ENCODE measurements at regions not wholly inside any gene's neighbourhood (a gene's known extent, or its start where the extent isn't known, plus 50 kb on each side); places are given as distances from the start of the nearest gene placed in this dataset.
"Not testable (repeated sequence)": the region's sequence is repeated elsewhere in the genome, so short reads cannot be mapped to it uniquely, and the experiment has no call there.

DNA sequence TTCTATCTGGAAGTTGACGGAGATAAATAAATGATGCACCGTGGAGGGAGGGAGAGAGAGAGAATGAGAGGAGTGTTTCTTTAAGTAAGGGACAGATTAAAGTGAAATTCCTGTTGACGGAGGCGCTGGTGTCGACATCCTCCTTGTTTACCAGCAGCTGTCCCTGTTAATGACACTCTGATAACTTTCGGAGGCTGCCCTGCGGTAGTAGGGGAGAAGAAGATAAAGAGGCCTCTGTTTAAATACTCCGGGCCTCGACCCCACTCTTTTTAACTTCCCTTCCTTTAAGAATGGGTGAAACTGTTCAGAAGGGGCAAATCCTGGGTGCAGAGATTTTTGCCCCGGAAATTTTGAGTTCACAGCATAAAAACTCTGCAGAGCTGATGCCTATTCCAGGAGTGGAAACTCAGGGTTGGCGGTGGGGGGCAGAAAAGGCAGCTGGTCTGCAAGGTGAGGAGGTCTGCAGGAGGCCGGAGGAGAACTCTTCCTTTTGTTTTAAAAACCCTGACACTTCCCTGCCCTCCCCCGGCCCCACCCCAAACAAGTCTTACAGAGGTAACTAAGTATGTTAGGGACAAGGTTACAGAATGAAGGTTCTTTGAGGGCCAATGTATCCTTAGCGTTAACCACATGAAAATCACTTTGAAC, 276.6 kb upstream of the NR2F2 start:
- DNase-seq (ENCODE audit: low read depth): no peak

DNA sequence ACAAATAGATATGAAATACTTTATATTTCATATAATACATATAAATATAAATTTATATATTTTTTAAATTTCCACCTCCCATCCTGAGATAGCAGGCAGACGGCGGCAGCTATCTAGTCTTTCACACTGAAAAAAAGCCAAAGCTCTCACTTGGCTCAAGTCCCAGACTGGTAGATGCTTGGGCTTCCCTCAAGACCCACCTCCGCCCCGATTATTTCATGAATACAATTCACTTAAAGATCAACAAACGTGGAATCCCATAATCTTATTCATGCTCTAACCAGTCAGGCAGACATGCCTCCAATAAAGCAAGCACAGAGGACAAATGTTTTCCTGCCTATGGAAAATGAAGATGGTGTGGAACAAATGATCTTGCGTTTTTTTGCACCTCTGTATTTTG, 275.9 kb upstream of the NR2F2 start:
- DNase-seq (ENCODE audit: low read depth): no peak

DNA sequence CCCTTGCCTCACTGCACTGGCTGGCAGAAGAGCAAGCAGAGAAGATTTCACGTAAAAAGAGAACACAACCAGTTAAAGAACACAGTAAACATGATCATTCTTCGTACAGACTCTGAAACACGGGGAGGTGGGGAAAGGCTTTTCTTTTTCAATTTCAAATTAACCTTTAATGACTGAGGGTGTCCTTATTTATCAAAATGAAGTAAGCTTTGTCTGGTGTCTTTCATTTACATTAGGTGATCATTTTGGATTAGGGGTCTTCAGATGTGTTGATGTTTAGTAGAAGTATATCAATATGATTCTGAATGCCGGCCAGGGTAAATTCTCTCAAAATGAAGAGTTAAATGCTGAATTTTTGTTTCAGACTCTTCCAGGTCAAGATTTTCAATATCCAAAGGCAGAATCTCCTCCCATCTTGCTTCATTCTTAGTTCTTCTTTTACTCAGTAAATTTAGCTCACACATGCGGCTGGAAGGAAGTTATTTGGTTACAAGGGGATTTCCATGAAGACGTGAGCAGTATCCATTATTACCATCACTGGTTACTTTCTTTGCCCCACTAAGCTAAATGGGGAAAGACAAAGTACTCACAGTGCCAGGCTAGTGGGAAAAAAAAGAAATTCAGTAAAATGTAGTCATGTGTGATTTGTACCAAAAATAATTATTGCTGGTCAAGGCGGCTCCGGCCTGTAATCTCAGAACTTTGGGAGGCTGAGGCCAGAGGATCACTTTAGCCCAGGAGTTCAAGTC, 272.2 kb upstream of the NR2F2 start:
- no peak for DNase-seq (ENCODE audit: low read depth)

DNA sequence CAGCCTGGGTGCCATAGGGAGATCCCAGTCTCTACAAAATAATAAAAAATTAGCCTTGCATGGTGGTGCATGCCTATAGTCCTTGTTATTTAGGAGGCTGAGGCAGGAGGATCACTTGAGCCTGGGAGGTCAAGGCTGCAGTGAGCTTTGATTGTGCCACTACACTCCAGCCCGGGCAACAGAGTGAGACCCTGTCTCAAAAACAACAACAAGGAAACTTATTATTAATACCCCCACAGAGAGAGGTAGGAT, 271.7 kb upstream of the NR2F2 start:
- not testable (repeated sequence) for DNase-seq (ENCODE audit: low read depth)

DNA sequence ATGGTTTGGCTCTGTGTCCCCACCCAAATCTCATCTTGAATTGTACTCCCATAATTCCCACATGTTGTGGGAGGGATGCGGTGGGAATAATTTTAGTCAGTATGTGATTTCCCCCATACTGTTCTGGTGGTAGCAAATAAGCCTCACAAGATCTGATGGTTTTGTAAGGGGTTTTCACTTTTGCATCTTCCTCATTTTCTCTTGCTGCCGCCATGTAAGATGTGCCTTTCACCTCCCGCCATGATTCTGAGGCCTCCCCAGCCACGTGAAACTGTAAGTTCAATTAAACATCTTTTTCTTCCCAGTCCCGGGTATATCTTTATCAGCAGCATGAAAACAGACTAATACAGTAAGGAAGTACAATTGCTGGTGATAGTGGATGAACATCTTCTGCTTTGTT, 269.9 kb upstream of the NR2F2 start:
- not testable (repeated sequence) for DNase-seq (ENCODE audit: low read depth)

DNA sequence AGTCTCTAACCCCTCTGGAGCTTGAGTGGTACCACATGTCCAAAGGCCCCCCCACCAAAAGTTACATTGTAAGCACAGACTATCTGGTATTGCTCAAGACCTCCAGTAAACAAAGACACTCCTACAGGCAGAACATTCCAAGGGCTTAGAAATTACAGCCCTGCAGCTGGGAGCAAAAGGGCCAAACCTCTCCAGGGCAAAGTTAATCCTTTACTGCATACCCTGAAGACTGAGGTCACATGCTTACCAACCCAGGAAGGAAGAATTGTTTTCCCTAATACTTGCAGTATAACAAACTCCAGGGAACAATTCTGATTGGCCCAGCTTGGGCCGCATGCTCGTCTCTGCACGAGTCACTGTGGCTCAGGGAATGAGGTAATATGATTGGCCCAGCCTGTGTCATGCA, 266.1 kb upstream of the NR2F2 start:
- no peak for DNase-seq (ENCODE audit: low read depth)

DNA sequence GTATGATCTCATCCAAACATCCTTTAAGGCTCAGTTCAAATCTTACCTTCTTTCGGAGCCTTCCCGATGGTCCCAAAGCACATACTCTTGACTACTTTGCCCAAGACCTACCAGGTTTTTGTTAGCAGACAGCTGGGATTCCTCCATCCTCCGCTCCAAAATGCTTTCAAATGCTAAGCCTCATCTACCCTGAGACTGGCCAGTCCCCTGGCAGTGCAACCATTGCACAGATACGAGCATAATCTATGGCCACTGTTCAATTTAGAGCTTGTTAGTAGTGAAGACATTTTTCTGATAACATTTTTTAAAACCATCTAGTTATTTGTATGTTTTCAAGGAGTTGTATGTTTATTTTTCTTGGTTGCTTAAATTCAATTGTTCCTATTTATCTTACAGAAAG, 264.4 kb upstream of the NR2F2 start:
- no peak for DNase-seq (ENCODE audit: low read depth)

DNA sequence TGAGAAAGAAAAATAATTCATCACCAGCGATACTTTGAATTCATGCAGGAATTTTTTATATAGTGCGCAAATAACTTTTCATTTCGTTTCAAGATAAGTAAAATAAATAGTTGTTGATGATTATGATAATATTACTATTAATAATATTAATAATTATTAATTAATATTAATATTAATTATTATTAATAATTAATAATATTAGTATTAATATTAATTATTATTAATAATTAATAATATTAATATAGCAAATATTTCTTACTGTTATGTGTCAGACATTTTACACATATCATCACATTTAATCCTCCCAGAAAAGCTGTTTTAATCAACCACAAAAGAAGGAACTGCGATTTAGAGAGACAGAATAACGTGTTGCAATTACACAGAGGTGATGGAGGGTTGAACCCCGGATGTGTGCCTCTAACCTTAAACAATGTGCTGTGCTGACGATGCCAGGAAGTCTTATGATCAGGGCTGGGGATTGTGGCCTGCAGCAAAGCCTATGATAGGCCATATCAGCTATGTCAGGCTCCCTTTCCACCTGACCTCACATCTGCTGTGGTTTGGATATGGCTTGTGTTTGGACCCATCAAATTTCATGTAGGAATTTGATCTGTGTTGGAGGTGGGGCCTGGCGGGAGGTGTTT, 263.5 kb upstream of the NR2F2 start:
- DNase-seq (ENCODE audit: low read depth): no peak

DNA sequence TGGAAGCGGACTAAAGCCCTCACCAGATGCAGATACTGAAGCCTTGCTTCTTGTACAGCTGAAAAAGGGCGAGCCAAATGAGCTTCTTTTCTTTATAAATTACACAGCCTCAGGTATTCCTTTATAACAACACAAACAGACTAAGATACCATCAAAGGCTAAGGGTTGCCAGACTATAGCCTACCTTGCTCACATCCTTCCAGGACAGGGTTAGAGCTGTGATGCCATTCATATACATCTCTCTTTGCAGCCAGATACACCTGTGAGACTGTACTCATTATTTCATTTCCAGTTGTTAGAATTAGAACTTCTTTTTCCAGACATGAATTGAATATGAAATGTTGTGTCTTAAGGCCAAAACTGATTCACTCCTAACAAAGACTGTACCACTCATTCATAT, 262.8 kb upstream of the NR2F2 start:
- no peak for DNase-seq (ENCODE audit: low read depth)

DNA sequence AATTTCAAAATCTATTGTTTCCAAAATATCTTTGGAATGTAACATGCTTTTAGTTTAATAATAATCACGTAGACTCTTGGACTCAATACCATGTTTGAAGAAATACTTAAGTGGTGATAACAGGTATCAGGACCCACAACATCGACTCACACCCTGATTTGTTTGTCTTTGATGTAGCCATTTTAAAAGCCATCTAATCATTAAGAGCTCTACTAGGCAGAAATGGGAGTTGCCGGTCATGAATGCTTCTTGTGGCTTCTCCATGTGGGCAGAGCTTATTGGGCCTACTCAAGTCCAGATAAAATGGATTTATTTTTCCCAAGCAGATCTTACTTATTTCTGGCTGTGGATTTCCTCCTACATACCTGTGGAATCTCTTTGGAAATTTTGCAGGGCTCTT, 261.6 kb upstream of the NR2F2 start:
- DNase-seq (ENCODE audit: low read depth): no peak

DNA sequence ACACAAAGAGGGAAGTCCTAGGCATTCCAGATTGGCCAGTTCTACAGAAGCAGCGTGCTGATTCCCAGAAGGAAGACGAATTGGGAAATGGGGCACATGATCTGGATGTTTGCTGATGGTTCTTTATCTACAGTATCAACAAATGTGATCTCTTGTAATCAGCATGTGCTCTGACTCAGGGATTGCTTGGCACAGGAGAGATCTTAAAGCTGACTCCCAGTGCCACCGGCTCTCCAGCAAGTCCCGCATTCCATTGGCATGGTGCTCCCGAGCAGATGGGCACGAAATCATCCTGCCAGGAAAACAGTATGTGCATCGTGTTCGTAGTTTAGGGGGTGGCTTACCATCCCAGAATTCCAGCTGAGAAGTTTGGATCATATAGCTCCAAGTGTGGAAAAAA, 259.9 kb upstream of the NR2F2 start:
- DNase-seq (ENCODE audit: low read depth): no peak

DNA sequence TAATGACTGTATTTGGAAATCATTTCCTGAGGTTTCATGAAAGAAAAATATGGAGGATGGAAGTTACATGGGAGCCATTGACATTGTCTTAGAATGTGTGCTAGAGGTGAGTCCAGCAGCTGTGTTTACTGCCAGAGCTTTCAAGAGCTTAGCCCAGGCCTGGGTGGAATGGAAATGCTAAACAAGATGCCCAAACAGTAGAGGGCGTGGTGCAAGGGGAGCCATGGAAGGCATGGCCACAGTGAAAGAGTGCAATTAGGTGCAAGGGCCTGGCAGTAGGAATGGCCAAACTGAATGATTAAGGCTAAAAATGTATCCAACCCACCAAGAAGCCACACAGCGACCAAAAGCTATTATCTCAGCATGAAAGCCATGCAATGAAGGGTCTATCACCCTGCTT, 257.7 kb upstream of the NR2F2 start:
- DNase-seq (ENCODE audit: low read depth): no peak

DNA sequence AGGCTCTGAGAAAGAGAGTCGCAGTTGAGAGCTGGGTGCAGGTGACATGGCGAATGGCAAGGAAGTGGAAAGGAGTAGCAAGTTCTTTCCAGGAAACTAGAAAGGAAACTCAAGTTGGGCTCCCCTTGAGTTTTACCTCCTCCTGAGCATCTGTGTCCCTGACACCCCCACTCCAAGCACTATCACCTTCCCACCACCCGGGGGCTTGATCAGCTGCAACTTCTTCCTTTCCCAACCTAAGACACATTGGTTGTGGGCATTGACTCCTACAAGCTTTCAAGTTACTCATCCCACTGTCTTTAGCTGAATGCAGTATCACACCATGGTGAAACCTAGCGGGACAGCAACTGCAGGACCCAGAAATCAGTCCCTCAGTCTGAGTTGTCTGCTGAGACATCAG, 256.6 kb upstream of the NR2F2 start:
- no peak for DNase-seq (ENCODE audit: low read depth)

DNA sequence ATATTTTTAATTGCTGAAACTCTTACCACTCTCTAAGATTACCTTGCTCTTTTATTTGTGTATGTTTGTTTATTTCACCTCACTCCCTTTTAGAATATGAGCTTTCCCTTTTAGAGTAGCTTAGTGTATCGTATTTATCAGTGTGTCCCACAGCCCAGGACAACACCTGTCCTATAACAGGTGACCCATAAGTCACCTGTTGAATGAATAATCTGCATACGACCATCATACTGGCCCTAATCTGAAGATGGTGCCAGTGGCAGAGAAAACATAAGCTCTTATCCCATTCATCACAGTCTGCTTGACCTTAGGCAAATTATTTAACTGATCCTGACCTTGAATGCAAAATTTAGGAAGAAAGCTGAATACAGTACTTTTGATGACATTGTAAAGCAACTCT, 254.6 kb upstream of the NR2F2 start:
- no peak for DNase-seq (ENCODE audit: low read depth)

DNA sequence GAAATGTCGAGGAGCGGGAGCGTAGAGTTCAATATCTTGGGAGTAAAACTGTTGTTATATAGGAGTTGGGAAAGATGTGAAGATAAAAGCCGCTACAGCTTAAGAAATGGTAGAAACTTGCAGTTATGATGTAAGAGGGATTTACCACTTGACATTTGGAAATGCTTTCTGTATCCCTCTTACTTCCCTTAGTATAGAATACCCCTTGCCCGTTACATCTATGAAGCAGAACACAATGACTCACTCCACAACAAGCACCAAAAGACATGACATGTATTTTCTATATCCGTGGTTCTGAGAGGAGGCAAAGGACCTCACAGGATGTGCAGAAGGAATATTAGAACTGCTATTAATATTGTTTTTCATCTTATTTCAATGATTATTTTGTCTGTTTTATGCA, 254.2 kb upstream of the NR2F2 start:
- no peak for DNase-seq (ENCODE audit: low read depth)

DNA sequence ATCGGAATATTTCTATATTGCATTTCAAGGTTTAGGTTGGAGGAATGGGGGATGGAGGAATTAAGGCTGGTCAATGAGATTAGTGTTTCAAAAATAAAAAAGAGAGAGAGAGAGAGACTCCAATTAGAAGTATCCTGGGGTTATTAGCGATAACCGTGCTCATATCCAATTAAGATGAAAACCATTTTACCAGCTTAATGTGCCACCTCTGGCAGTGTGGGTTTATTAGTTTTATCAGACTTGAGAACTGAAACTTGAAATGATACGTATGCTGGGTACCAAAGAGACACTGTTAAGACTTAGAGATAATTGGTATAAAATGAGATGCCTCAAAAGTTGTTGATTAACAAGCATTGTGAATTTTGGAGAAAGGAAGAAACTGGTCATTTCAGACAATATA, 251.5 kb upstream of the NR2F2 start:
- no peak for DNase-seq (ENCODE audit: low read depth)

DNA sequence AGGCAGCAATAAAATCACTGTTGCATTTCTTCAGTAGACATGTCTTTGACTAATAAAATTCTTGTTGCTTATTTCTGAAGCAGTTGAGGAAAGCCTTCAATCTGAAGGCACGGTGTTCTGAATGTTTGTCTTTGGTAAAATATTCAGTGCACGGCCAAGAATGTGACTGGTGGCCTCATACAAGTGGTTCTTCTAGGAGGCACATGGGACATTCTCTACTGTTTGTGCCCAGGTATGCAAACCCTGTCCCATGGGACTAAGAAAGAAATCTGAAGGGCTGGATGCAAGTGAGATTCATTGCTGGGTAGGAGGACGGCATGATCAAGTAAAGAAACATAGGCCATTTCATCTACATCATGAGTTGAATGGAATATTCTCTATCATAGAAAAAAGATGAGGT, 250.6 kb upstream of the NR2F2 start:
- DNase-seq (ENCODE audit: low read depth): no peak

DNA sequence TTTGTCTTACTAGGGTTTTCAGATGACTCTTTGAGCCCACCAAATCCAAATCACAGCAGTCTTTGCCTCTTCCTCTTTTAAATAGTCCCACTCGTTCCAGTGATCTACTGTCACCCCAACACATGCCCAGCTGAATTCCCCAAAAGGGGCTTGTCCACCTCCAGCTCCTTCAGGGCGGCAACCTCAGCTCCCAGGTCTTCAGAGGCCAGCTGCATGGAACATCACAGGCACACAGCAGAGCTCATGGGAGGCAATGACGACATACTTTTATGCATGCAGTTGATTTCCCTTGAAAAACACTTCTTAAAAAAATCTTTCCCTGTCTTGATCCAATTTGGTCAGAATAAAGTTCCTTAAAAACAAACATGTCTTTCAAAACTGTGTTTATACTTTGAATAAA, 244.3 kb upstream of the NR2F2 start:
- no peak for DNase-seq (ENCODE audit: low read depth)

DNA sequence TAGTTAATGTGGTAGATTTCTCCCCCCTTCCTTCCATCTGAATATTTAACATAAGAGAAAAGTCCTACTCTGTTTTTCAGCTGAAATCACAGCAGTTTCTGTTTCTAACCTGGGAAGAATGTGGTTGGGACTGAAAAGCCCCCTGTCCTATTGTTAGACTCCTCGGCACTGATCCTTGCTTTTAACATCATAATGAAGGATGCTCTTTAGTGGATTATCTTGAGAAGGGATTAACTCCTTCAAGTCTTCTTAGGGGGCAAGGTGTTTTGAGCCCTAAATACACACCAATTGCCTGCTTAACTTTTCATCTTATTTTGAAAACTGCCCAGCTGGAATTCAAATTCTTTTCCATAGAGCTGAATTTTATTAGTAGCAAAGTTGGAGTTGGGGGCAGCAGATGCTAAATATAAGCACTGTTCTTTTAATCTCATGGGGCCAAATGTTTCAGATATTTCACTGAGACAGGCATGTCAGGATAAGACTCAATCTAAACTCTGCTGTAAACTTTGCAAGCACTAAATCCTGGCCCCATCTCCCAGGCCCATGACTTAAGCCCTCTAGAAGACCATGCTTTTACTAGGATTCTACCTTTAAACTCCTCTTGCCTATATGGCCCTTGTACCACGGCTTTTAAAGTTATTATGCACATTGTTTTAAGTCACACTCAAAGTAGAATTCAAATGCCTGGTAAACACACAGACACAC, 243.2 kb upstream of the NR2F2 start:
- DNase-seq (ENCODE audit: low read depth): no peak

DNA sequence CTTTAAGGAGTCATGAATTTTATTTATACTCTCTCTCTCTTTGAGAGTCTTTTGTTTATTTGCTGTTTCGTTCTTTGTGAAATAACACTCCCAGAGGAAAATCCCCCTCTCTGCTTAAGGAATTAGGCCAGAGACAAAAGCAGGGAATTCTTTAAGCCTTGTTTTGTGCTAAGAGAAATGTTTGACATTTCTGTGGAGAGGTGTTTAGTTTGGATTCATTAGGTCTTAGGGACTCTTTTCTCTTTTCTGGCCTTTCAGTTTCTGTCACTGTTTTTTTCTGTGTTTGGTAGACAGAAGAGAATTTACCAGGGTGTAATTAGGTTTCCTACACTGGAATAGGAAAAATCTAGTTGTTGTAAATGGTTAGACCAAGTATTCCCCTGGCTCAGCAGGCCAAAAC, 241.8 kb upstream of the NR2F2 start:
- DNase-seq (ENCODE audit: low read depth): no peak

DNA sequence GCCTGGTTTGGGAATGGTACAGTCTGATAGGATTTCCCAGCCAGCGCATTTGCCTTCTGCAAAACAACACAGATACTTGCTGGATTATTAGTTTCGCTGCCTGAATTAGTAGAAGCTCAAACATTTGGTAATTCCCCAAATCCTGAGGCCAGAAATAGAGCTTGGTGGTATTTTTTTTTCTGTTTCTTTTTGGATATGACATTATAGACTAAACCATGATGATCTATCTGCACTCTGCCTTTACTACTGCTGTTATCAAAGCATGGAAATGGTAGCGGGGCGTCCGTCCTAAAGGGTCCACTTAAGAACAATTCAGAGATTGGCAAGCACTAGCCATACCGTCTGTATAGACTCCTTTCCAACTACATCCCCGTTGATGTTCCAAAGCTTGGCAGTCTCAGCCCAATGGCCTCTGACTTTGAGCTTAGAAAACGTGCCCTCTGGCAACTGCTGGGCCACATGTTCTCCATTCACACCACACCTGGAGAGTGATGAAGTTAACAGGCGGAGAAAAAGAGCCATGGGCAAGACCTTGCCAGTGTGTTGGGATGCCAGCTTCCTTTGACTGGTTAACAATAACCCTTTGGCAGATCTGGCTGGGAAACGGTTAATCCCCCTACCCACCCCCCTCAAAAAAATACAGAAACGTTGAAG, 241.0 kb upstream of the NR2F2 start:
- no peak for DNase-seq (ENCODE audit: low read depth)

DNA sequence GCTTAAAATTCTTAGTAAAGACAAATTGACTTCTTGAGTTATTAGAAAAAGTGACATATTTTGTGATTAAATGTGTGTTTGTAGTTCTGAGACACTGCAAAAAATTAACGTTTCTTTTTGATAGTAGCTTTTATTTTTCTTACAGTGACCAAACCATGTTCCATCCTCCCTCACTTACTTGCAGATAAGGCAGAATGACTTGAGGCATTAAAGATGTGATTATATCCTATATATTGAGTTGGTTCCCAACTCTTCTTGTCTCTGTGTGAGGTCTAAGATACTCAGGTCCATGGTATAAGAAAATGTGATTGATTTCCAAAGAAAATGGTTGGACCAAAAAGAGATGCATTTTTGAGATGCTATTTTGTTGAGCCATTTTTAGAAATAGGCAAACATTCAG, 238.3 kb upstream of the NR2F2 start:
- no peak for DNase-seq (ENCODE audit: low read depth)

DNA sequence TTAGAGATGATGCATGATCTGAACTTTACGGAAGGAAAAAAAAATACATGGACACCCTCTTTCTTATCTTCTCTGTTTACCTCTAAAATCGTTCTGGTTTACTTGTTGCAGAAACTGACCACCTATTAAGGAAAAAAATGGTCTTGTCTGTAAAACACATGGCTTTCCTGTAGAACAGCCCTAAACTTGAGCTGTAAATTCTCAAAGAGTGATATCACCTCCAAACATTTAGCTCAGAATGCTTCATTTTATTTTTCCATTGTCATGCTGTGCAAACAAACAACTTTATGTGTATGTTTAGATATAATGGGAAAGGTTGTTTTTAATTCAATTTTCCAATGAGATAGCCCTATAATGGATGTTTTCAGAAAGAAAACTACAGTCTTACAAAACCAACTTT, 237.4 kb upstream of the NR2F2 start:
- DNase-seq (ENCODE audit: low read depth): no peak
